HUES6 (cell line): ENCODE measurements at regions not wholly inside any gene's neighbourhood (a gene's known extent, or its start where the extent isn't known, plus 50 kb on each side); places are given as distances from the start of the nearest gene placed in this dataset.

Experiments used
- H3K27ac ChIP-seq: 2 replicates; pipeline ENCODE4 v1.7.0; 2013; ENCODE audit warnings: low read depth, mild to moderate bottlenecking, low read length, inconsistent platforms
- H3K27me3 ChIP-seq: 2 replicates; pipeline ENCODE4 v1.6.1; 2013; ENCODE audit warnings: low read length; ENCODE audit not compliant: control insufficient read depth, insufficient read depth
- H3K36me3 ChIP-seq: 2 replicates; pipeline ENCODE4 v1.6.1; 2013; ENCODE audit warnings: low read length; ENCODE audit not compliant: control insufficient read depth, insufficient read depth
- H3K4me1 ChIP-seq: 2 replicates; pipeline ENCODE4 v1.6.1; 2013; ENCODE audit warnings: low read length; ENCODE audit not compliant: control insufficient read depth, insufficient read depth
- H3K4me3 ChIP-seq: 2 replicates; pipeline ENCODE4 v1.5.1; 2013; ENCODE audit warnings: low read depth, low read length
- H3K9ac ChIP-seq: one replicate; pipeline ENCODE4 v1.6.1; 2013; ENCODE audit warnings: mild to moderate bottlenecking, low read length
- H3K9me3 ChIP-seq: 2 replicates; pipeline ENCODE4 v1.6.1; 2013; ENCODE audit warnings: low read depth, low read length; ENCODE audit not compliant: control insufficient read depth, insufficient read depth

- H3K27me3 ChIP-seq = no peaks in the 10 kb centered on the region
- no peak overlapping the region for H3K4me3 ChIP-seq
Measured at GRCh38 chr16:22683258-22683657, 130.7 kb upstream of the HS3ST2 start.

GRCh38 chr16:22683730-22684573 is 130.0 kb upstream of the HS3ST2 start:
- Histone ChIP-seq H3K27me3 (no peaks in the 10 kb centered on the region), H3K4me3 (no peak overlapping the region), H3K27ac (no peak overlapping the region), H3K4me1 (peaks cover 14% of the 10 kb centered on the region), H3K36me3 (no peaks in the 10 kb centered on the region), H3K9me3 (peaks cover 11% of the 10 kb centered on the region), H3K9ac (no peak overlapping the region)

More at GRCh38 chr16:22683258-22683657, 130.7 kb upstream of the HS3ST2 start:
- peaks cover 14% of the 10 kb centered on the region for H3K4me1 ChIP-seq
- peaks cover 13% of the 10 kb centered on the region for H3K9me3 ChIP-seq
- no peak overlapping the region for H3K9ac ChIP-seq
- no peaks in the 10 kb centered on the region for H3K36me3 ChIP-seq
- H3K27ac ChIP-seq = no peak overlapping the region

GRCh38 chr16:22684574-22685458 is 129.1 kb upstream of the HS3ST2 start:
- peaks cover 11% of the 10 kb centered on the region for H3K4me1 ChIP-seq
- H3K9ac ChIP-seq = no peak overlapping the region
- H3K27me3 ChIP-seq = no peaks in the 10 kb centered on the region
- no peaks in the 10 kb centered on the region for H3K36me3 ChIP-seq
- H3K4me3 ChIP-seq = no peak overlapping the region
- peaks cover 11% of the 10 kb centered on the region for H3K9me3 ChIP-seq
- H3K27ac ChIP-seq = no peak overlapping the region

- H3K4me3 ChIP-seq = no peak overlapping the region
- H3K4me1 ChIP-seq = peaks cover 6% of the 10 kb centered on the region; the same call in 1 of the 2 replicates
- no peaks in the 10 kb centered on the region for H3K27me3 ChIP-seq
- H3K9ac ChIP-seq = no peak overlapping the region
- H3K9me3 ChIP-seq = peaks cover 11% of the 10 kb centered on the region
- no peaks in the 10 kb centered on the region for H3K36me3 ChIP-seq
- H3K27ac ChIP-seq = no peak overlapping the region
Measured at GRCh38 chr16:22685459-22685830, 128.5 kb upstream of the HS3ST2 start.

- H3K9me3 ChIP-seq = peaks cover 11% of the 10 kb centered on the region
- 0 out of 2 replicates have a peak, but pooled peaks cover 1% of the 10 kb centered on the region for H3K4me1 ChIP-seq
- no peak overlapping the region for H3K4me3 ChIP-seq
- no peak overlapping the region for H3K9ac ChIP-seq
- H3K36me3 ChIP-seq = no peaks in the 10 kb centered on the region
- no peaks in the 10 kb centered on the region for H3K27me3 ChIP-seq
- H3K27ac ChIP-seq = no peak overlapping the region
Measured at GRCh38 chr16:22687031-22687530, 126.9 kb upstream of the HS3ST2 start.

GRCh38 chr16:22688463-22688862 is 125.5 kb upstream of the HS3ST2 start:
- Histone ChIP-seq H3K4me3 (no peak overlapping the region), H3K36me3 (no peaks in the 10 kb centered on the region), H3K27me3 (no peaks in the 10 kb centered on the region)

GRCh38 chr16:22688930-22689329 is 125.0 kb upstream of the HS3ST2 start:
- Histone ChIP-seq H3K36me3 (no peaks in the 10 kb centered on the region), H3K27ac (no peak overlapping the region), H3K9me3 (peaks cover 11% of the 10 kb centered on the region), H3K4me1 (no peaks in the 10 kb centered on the region), H3K4me3 (no peak overlapping the region), H3K9ac (no peak overlapping the region), H3K27me3 (no peaks in the 10 kb centered on the region)

More at GRCh38 chr16:22688463-22688862, 125.5 kb upstream of the HS3ST2 start:
- Histone ChIP-seq H3K27ac (no peak overlapping the region), H3K9ac (no peak overlapping the region), H3K4me1 (no peaks in the 10 kb centered on the region), H3K9me3 (peaks cover 11% of the 10 kb centered on the region)

- no peaks in the 10 kb centered on the region for H3K4me1 ChIP-seq
- peaks cover 11% of the 10 kb centered on the region for H3K9me3 ChIP-seq
- H3K36me3 ChIP-seq = no peaks in the 10 kb centered on the region
- no peak overlapping the region for H3K4me3 ChIP-seq
- no peak overlapping the region for H3K9ac ChIP-seq
- H3K27me3 ChIP-seq = no peaks in the 10 kb centered on the region
- H3K27ac ChIP-seq = no peak overlapping the region
Measured at GRCh38 chr16:22691335-22691734, 122.6 kb upstream of the HS3ST2 start.

- Histone ChIP-seq H3K9ac (no peak overlapping the region), H3K4me1 (no peaks in the 10 kb centered on the region), H3K27ac (no peak overlapping the region), H3K27me3 (no peaks in the 10 kb centered on the region), H3K4me3 (no peak overlapping the region), H3K36me3 (no peaks in the 10 kb centered on the region), H3K9me3 (peaks cover 6% of the 10 kb centered on the region)
Measured at GRCh38 chr16:22692034-22692433, 121.9 kb upstream of the HS3ST2 start.

- Histone ChIP-seq H3K36me3 (no peaks in the 10 kb centered on the region), H3K9ac (no peak overlapping the region), H3K4me3 (no peak overlapping the region), H3K9me3 (no peaks in the 10 kb centered on the region), H3K27me3 (no peaks in the 10 kb centered on the region), H3K4me1 (no peaks in the 10 kb centered on the region), H3K27ac (no peak overlapping the region)
Measured at GRCh38 chr16:22692916-22693637, 120.9 kb upstream of the HS3ST2 start.
